Fibroblast of lung (primary cell): ENCODE measurements at regions not wholly inside any gene's neighbourhood (a gene's known extent, or its start where the extent isn't known, plus 50 kb on each side); places are given as distances from the start of the nearest gene placed in this dataset.

Experiments
- CTCF ChIP-seq, 2 donors: IDR thresholded peaks in 1 of 2; conservative IDR thresholded peaks in 1 of 2; 1 replicate in 1 of 2; 2 replicates in 1 of 2; pipeline ENCODE4 v1.5.1; 2011 to 2012; ENCODE audit warnings: low read length in 2 of 2, control low read depth in 1 of 2, inconsistent platforms in 1 of 2, low read depth in 1 of 2, mild to moderate bottlenecking in 1 of 2
- EZH2 ChIP-seq: IDR thresholded peaks from 2 replicates; pipeline ENCODE4 v1.5.1; 2012; ENCODE audit warnings: low read length, control low read depth, mild to moderate bottlenecking; ENCODE audit errors: missing control alignments

GRCh38 chr7:118324790-118325449 is 100.4 kb downstream of the ANKRD7 start:
- no peak for TF ChIP-seq CTCF (conservative IDR thresholded peaks at IDR 0.05 in 1 of 2, IDR thresholded peaks at IDR 0.05 in 1 of 2; ENCODE audit: low read depth in 1 of 2, low read length in 2 of 2)
- TF ChIP-seq EZH2 = no peak
